A549 (cell line): ENCODE measurements at regions not wholly inside any gene's neighbourhood (a gene's known extent, or its start where the extent isn't known, plus 50 kb on each side); places are given as distances from the start of the nearest gene placed in this dataset.
"Not testable (repeated sequence)": the region's sequence is repeated elsewhere in the genome, so short reads cannot be mapped to it uniquely, and the experiment has no call there.

Source experiments
- CEBPB ChIP-seq, 2 experiments: fragments of >200 bp in 1 of 2; sonication (Bioruptor Twin) in 1 of 2; formaldehyde crosslinking in 1 of 2; IDR thresholded peaks; 2 replicates each; pipeline ENCODE4 v1.6.1; 2012 to 2016
- CTCF ChIP-seq: fragments of >200 bp; sonication (Bioruptor Twin); formaldehyde crosslinking; IDR thresholded peaks from 3 replicates; pipeline ENCODE4 v1.5.1; 2016
- EP300 ChIP-seq, 2 experiments: fragments of >200 bp; sonication (Bioruptor Twin); formaldehyde crosslinking; IDR thresholded peaks; 2 replicates in 1 of 2; 3 replicates in 1 of 2; pipeline ENCODE4 v1.6.1; 2016 to 2017
- ESRRA ChIP-seq: fragments of 150-350 bp; IDR thresholded peaks from 2 replicates; pipeline ENCODE4 v1.6.1; 2014; ENCODE audit warnings: mild to moderate bottlenecking, low read length, borderline replicate concordance
- JUN ChIP-seq, 2 experiments: fragments of >200 bp; sonication (Bioruptor Twin); formaldehyde crosslinking; IDR thresholded peaks; 2 replicates in 1 of 2; 3 replicates in 1 of 2; pipeline ENCODE4 v1.6.1; 2016 to 2017
- PBX3 ChIP-seq: IDR thresholded peaks from 2 replicates; pipeline ENCODE4 v1.6.1; 2012
- POLR2A ChIP-seq: IDR thresholded peaks from 2 replicates; pipeline ENCODE4 v1.6.1; 2012; ENCODE audit warnings: mild to moderate bottlenecking, low read length
- RCOR1 ChIP-seq: fragments of 150-350 bp; IDR thresholded peaks from 2 replicates; pipeline ENCODE4 v1.6.1; 2014; ENCODE audit warnings: antibody characterized with exemption, low read length, low read depth
- REST ChIP-seq: fragments of 200-600 bp; sonication (generic); IDR thresholded peaks from 2 replicates; pipeline ENCODE4 v1.6.1; 2016; ENCODE audit warnings: antibody characterized with exemption, mild to moderate bottlenecking, moderate library complexity
- RNF2 ChIP-seq: fragments of 200-600 bp; sonication (generic); IDR thresholded peaks from 2 replicates; pipeline ENCODE4 v1.6.1; 2016; ENCODE audit warnings: low read depth, mild to moderate bottlenecking, antibody characterized with exemption, moderate library complexity, borderline replicate concordance

- not testable (repeated sequence) for TF ChIP-seq CTCF; RNF2; ESRRA; RCOR1; REST; EP300 (IDR thresholded peaks at IDR 0.05); CEBPB (IDR thresholded peaks at IDR 0.05); PBX3; POLR2A; JUN (IDR thresholded peaks at IDR 0.05)
Observed at GRCh38 chr5:123280854-123281253, 142.3 kb downstream of the CEP120 start.
